ENCODE measurements at regions not wholly inside any gene's neighbourhood (a gene's known extent, or its start where the extent isn't known, plus 50 kb on each side); places are given as distances from the start of the nearest gene placed in this dataset.

- no peak for DNase-seq (ENCODE audit: low read depth in 4 of 4, low spot score in 3 of 4)
Measured at GRCh38 chr18:55838319-55838718, 250.3 kb upstream of the TCF4 start.

GRCh38 chr18:55833543-55833942 is 245.6 kb upstream of the TCF4 start:
- DNase-seq (ENCODE audit: low read depth in 4 of 4, low spot score in 3 of 4), result no peak

- DNase-seq (ENCODE audit: low read depth in 4 of 4, low spot score in 3 of 4), result no peak
Measured at GRCh38 chr18:55830544-55830943, 242.6 kb upstream of the TCF4 start.

GRCh38 chr18:55821219-55821618 is 233.2 kb upstream of the TCF4 start:
- DNase-seq (ENCODE audit: low read depth in 4 of 4, low spot score in 3 of 4), result no peak

DNA sequence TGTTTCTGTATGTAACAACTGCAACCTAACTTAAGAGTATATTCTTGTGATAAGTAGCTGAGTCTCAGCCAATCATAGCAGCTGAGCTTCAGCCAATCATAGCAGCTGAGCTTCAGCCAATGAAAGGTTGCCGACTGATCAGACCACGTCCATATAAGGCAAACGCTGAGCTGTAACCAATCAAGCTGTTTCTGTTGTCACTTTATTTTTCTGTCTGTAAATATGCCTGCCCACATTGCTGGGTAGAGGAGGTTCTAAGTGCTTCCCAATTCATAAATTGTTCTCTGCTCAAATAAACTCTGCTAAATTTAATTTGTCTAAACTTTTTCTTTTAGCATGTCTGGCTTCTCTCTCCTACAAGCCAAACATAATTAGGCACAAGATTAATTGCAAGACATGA is 231.5 kb upstream of the TCF4 start:
- no peak for DNase-seq (ENCODE audit: low read depth in 4 of 4, low spot score in 3 of 4)

DNA sequence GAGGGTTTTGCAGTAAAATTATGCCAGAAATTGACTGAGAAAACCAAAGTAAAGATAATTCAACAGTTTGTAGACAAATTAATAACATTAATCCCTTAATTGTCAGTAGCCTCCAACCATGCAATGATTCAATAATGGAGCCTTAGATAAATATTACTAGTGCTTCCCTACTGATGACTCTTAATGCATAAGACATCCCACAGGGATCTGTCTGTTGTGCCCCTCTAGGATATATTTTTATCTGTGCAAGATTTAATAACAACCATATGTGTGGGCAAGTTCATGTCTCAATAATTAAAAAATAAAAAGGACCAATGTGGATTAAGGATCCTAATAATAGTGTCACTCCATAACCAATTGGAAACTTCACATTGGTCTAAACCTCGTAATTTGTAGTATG is 230.3 kb upstream of the TCF4 start:
- no peak for DNase-seq (ENCODE audit: low read depth in 4 of 4, low spot score in 3 of 4)

DNA sequence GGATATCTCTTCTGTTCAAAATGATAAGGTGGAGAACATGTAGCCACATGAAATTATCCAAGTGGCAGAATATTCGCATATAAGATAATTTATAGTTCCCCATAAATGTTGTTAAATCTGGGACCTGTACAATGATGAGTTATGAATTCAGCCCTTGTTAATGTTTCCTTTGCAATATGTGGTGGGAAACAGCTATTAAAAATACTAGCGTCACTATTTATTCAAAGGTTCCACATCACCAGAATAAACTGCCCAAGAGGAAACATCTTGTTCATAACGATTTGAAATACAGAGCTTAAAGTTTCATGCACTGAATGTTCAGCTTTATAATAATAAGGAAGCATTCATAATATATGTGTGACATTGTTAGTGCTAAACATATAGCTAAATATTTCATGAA is 223.9 kb upstream of the TCF4 start:
- no peak for DNase-seq (ENCODE audit: low read depth in 4 of 4, low spot score in 3 of 4)

DNA sequence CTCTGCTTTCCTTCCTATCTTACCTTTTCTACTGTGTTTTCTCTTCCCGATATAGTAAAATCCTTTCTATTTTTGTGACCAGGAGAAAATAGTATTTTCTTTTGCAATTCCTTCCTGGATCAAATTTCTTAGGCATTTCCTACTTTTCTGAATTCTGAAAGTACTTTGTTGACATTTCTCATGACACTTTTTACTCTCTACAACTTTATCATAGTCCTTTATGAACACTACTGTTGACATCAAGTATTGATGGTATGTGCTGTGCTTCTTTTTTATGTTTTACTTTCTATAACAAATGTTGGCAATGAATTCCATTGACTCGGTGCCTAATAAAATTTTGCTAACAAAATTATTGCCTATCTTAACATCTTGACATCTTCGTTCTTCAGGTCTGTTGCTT is 217.7 kb upstream of the TCF4 start:
- no peak for DNase-seq (ENCODE audit: low read depth in 4 of 4, low spot score in 3 of 4)

DNA sequence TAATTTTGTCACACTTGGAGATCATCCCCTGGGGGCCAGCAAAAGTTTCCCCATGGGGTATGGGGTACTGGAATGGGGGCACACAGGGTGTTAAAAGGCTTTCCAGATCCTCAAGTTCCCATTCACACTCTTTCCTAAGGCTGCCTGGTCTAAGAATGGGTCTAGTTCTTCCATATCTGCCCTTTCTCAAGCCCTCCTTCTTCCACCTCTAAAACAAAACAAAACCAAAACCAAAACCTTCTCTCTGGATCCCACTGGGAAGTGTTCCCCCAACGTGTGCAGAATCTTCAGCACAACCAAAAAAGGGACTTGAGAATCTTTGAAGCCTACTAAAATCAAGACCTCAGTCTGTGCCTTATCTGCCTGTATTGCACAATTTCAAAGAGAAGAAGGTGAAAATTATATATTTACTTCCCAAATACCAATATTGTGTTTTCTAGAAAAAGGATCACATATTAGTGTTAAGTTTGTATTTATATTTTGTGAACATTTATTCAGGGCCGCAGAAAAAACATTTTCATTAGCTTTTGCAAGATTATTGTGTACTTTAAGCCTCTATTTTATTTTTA is 207.2 kb upstream of the TCF4 start:
- no peak for DNase-seq (ENCODE audit: low read depth in 4 of 4, low spot score in 3 of 4)

DNA sequence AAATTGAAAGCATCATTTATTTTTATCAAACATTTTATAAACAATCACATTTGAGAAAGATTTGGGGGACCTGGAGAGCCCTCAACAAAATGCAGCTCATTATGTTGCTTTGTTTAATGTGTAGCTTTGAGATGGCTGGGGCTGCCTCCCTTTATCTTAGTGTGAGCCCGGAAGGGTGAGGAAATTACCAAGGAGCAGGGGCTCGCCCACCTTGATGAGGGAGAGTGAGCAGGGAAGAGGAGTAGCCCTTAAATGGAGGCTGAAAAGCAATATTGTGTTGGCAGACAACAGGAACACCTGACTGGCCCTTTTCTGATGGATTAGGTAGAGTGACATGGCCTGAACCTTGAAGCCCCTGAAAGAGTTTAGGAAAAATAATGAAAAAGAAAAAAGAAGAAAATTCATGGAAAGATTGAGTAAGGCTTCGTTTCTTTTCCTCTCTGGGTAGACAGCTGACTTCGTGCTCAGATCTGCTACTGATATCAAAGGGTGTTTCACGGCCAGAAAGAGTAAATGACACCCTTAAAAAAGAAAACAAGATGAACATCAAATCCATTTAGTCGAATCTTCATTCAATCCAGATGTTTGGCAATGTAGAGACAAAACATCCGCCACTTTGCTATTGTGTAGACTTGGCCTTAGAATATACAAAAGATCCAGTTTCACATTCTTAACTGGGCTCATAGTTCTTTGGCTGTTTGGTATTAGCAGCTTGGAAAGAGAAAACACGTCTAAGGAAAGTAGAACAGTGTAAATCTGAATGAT is 206.5 kb upstream of the TCF4 start:
- no peak for DNase-seq (ENCODE audit: low read depth in 4 of 4, low spot score in 3 of 4)

- no peak for DNase-seq (ENCODE audit: low read depth in 4 of 4, low spot score in 3 of 4)
Measured at GRCh38 chr18:55790296-55790695, 202.3 kb upstream of the TCF4 start.

DNA sequence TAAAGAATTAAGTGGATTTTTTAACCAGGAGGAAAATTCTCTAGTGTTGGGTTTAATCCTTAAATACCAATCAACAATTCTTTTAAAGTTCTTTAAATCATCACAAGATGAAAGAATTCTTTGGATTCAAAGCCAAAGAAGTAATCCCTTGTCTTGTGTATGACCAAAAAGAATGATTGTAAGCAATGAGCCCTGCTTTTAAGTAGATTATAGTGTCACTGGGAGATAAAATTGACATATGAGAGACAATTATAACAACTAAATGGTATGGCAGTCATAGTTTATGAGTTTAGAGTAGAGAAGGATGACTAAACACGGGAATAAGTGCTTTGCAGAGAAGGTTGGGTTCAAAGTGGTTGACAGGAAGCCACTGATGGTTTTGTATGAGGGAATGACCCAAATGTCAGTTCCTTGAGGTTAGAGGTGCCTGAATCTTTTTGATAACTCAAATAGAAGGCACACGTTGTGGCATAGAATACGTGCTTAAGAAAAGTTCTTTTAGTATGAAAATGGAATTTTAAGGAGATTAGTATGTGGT is 199.6 kb upstream of the TCF4 start:
- DNase-seq (ENCODE audit: low read depth in 4 of 4, low spot score in 3 of 4), result no peak

DNA sequence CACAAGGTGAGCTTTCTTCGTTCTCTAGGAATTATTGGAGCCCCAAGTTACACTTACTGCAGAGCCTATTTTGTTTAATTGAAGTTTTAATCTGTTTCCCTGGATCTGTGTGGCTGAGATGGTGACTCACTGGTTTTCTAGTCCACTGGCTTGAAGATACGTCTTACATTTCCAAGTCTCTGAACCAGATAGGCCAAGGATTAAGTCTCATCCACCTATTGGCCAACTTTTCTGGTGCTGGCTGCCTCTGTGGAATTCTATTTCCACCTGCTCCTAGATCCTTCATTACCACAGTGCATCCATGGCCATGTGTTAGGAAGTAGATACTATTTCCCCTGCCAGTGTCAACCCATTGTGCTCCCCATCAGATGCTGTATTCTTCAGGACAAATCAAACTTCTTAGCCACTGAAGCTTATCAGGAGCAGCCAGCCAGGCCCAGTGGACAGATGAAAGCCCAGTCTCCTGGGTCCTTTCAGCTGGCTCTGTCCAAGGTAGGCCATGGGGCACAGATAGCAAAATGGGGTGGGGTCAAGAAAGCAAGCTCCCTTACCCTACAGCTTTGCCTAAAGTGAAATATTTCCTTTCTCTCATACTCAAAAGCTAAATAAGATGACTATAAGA is 198.8 kb upstream of the TCF4 start:
- DNase-seq (ENCODE audit: low read depth in 4 of 4, low spot score in 3 of 4), result no peak

GRCh38 chr18:55783921-55784320 is 195.9 kb upstream of the TCF4 start:
- no peak for DNase-seq (ENCODE audit: low read depth in 4 of 4, low spot score in 3 of 4)

- DNase-seq (ENCODE audit: low read depth in 4 of 4, low spot score in 3 of 4), result peak in 1 of 4 donors; percentile 60
Measured at GRCh38 chr18:55781481-55781957, 193.5 kb upstream of the TCF4 start.

GRCh38 chr18:55780586-55781071 is 192.6 kb upstream of the TCF4 start:
- DNase-seq (ENCODE audit: low read depth in 4 of 4, low spot score in 3 of 4), result no peak

DNA sequence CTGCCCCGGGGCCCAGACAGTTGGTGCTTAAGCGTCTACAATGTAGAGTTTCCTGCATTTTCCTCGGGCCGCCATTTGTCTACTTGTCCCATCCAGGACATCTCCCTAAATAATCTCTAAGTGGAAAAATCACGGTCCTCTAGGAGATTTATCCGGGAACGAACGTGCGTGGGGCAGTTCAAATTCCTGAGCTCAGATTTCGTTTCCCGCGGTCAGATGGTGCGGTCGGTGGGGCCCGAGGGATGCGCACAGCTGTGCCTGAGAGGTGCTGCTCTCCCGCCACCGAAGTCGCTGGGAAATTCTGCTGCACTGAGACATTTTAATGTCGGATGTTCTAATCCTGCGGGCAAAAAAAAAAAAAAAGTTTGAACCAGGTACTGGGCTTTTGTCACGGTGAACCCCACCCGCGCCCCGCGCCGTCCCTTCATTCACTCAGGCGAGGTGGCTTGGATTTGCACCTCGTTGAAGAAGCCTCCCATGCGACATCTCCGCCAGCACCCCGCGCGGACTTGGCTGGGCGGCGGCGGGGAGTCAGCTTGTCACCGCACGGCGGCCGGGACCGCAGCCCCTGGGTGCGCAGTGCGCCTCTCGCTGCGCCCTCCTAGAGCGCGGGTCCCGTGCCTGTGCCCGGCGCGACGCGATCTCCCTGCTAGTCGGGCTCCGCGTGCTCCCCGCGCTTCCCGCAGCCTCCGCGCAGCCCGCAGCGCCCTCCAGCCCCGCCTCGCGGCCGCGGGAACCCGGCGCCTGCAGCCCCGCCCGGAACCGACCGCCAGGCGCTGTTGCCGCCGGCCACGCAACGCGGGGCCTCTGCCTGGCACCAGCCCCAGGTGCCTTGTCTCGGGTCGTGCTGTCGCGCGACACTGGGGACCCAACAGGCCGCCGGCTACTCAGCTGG is 191.9 kb upstream of the TCF4 start:
- DNase-seq (ENCODE audit: low read depth in 4 of 4, low spot score in 3 of 4), result no peak

DNA sequence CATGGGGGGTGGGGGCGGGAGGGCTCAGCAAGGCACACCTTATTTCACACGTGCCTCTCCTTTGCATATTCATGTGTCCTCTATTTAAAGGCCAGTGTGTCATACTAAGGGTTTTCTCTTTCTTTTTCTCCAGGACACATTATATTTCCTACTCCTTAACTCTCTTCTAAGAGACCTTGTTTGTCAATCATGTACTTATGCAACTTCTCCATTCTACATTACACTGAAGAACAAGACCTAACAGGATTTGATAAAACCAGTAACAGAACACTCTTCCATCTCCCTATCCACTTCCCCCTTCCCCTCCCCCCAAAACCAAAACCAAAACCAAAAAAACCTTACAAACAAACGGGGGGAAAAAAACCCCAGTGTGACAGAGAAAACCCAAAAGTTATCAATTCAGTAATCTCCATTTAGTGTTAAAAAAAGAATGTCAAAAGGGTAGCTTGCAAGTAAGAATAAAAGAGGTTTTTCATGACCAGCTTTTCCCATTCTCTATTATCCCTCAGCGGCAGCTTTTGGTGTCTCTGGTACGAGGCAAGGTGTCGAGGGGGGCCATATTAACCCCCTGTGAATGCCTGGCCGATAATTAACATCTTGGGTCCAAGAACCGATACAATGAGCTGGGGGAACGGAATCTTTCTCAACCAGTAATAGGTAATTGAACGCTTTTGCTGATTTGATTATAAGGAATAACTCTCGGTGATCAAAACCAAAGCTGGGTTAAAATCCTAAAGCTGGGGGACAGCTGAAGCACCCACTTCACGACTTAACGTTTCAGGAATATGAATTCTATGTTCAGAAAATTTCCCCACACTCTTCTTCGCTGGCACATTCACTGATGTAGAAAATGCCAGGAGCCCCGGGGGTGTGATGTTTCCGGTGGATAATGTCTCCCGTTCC is 191.0 kb upstream of the TCF4 start:
- DNase-seq (ENCODE audit: low read depth in 4 of 4, low spot score in 3 of 4), result no peak

- DNase-seq (ENCODE audit: low read depth in 4 of 4, low spot score in 3 of 4), result no peak
Measured at GRCh38 chr18:55777666-55778304, 189.8 kb upstream of the TCF4 start.

Data from left renal pelvis (tissue), 4 donors.